NT2/D1 (cell line): ENCODE measurements at regions not wholly inside any gene's neighbourhood (a gene's known extent, or its start where the extent isn't known, plus 50 kb on each side); places are given as distances from the start of the nearest gene placed in this dataset.
"Not testable (repeated sequence)": the region's sequence is repeated elsewhere in the genome, so short reads cannot be mapped to it uniquely, and the experiment has no call there.

Experiments used
- SUZ12 ChIP-seq: IDR thresholded peaks from 2 replicates; pipeline ENCODE4 v1.6.1; 2011; ENCODE audit not compliant: insufficient read length, insufficient read depth; ENCODE audit errors: extremely low read depth
- YY1 ChIP-seq: IDR thresholded peaks from 2 replicates; pipeline ENCODE4 v1.6.1; 2011; ENCODE audit not compliant: insufficient read length, insufficient read depth
- ZNF274 ChIP-seq: IDR thresholded peaks from 2 replicates; pipeline ENCODE4 v1.6.1; 2011; ENCODE audit warnings: mild to moderate bottlenecking, low read depth, low read length

GRCh38 chr13:102522251-102522650 is 74.5 kb upstream of the TPP2 start:
- not testable (repeated sequence) for TF ChIP-seq SUZ12, ZNF274, YY1
